IMR-90 (cell line): ENCODE measurements at regions not wholly inside any gene's neighbourhood (a gene's known extent, or its start where the extent isn't known, plus 50 kb on each side); places are given as distances from the start of the nearest gene placed in this dataset.

Experiments used
- CEBPB ChIP-seq: IDR thresholded peaks from 2 replicates; pipeline ENCODE4 v1.6.1; 2012; ENCODE audit warnings: low read depth, low read length, improper control_type of control experiment
- CTCF ChIP-seq: conservative IDR thresholded peaks from 2 replicates; pipeline ENCODE4 v1.5.1; 2012; ENCODE audit warnings: mild to moderate bottlenecking, low read depth, low read length, improper control_type of control experiment
- FOS ChIP-seq: fragments of 150-350 bp; IDR thresholded peaks from 2 replicates; pipeline ENCODE4 v1.6.1; 2016; ENCODE audit warnings: low read depth, low read length
- MAFK ChIP-seq: IDR thresholded peaks from 2 replicates; pipeline ENCODE4 v1.6.1; 2012; ENCODE audit warnings: low read depth, low read length, improper control_type of control experiment
- MAZ ChIP-seq: IDR thresholded peaks from 2 replicates; pipeline ENCODE4 v1.6.1; 2012; ENCODE audit warnings: low read depth, mild to moderate bottlenecking, low read length, improper control_type of control experiment, moderate library complexity, borderline replicate concordance
- POLR2A ChIP-seq: IDR thresholded peaks from 2 replicates; pipeline ENCODE4 v1.6.1; 2012; ENCODE audit warnings: mild to moderate bottlenecking, low read depth, low read length
- RAD21 ChIP-seq: IDR thresholded peaks from 2 replicates; pipeline ENCODE4 v1.6.1; 2012; ENCODE audit warnings: low read length, improper control_type of control experiment
- TF ChIP-seq, protein P1 (sequence below): fragments of 150-350 bp; IDR thresholded peaks from 2 replicates; pipeline ENCODE4 v1.6.1; 2016; ENCODE audit warnings: low read depth, mild to moderate bottlenecking, low read length, moderate library complexity, borderline replicate concordance
- TF ChIP-seq, protein P2 (sequence below): fragments of 150-350 bp; IDR thresholded peaks from 2 replicates; pipeline ENCODE4 v1.6.1; 2017; ENCODE audit warnings: mild to moderate bottlenecking, antibody characterized with exemption, low read length, low read depth

GRCh38 chr12:61290473-61290872 is 969.7 kb upstream of the USP15 start:
- TF ChIP-seq, protein P1, sequence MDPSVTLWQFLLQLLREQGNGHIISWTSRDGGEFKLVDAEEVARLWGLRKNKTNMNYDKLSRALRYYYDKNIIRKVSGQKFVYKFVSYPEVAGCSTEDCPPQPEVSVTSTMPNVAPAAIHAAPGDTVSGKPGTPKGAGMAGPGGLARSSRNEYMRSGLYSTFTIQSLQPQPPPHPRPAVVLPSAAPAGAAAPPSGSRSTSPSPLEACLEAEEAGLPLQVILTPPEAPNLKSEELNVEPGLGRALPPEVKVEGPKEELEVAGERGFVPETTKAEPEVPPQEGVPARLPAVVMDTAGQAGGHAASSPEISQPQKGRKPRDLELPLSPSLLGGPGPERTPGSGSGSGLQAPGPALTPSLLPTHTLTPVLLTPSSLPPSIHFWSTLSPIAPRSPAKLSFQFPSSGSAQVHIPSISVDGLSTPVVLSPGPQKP: no peak
- TF ChIP-seq CTCF: no peak
- TF ChIP-seq, protein P2, sequence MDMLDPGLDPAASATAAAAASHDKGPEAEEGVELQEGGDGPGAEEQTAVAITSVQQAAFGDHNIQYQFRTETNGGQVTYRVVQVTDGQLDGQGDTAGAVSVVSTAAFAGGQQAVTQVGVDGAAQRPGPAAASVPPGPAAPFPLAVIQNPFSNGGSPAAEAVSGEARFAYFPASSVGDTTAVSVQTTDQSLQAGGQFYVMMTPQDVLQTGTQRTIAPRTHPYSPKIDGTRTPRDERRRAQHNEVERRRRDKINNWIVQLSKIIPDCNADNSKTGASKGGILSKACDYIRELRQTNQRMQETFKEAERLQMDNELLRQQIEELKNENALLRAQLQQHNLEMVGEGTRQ: no peak
- TF ChIP-seq POLR2A: no peak
- TF ChIP-seq FOS: no peak
- no peak for TF ChIP-seq CEBPB
- TF ChIP-seq RAD21: no peak
- no peak for TF ChIP-seq MAFK
- TF ChIP-seq MAZ: no peak
